ENCODE measurements at regions not wholly inside any gene's neighbourhood (a gene's known extent, or its start where the extent isn't known, plus 50 kb on each side); places are given as distances from the start of the nearest gene placed in this dataset.
"Not testable (repeated sequence)": the region's sequence is repeated elsewhere in the genome, so short reads cannot be mapped to it uniquely, and the experiment has no call there.

GRCh38 chr13:58488251-58488650 lies 856.7 kb downstream of the PCDH17 start:
- DNase-seq (ENCODE audit: low read depth), result no peak
- TF ChIP-seq CTCF (IDR thresholded peaks at IDR 0.05; ENCODE audit: control insufficient read depth, extremely low read depth, insufficient read depth), result no peak
- no peak overlapping the region for H3K4me3 ChIP-seq (ENCODE audit: low read depth, low read length)

- no peak for DNase-seq (ENCODE audit: low read depth)
- TF ChIP-seq CTCF (IDR thresholded peaks at IDR 0.05; ENCODE audit: control insufficient read depth, extremely low read depth, insufficient read depth), result no peak
- H3K4me3 ChIP-seq (ENCODE audit: low read depth, low read length), result no peak overlapping the region
These were observed 864.1 kb downstream of the PCDH17 start for GRCh38 chr13:58495668-58496067.

DNA sequence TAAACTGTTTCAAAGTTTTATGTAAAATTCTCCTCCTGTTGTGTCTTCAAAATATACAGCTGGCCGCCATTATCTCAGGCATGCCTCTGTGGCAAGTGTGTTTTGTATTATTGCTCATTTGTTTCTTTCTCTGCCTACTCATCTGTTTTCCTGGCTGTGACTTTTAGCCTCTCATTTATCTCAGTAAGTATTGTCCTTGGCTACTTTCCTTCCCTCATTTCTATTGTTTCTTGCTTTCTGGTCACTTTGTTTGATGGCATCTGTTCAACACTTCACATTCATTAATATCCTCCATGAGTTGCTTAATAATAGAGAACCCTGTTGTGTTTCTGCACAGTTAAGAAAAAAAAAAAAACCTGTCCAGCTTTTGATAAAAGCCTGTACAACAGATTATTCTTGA lies 869.4 kb downstream of the PCDH17 start:
- TF ChIP-seq CTCF (IDR thresholded peaks at IDR 0.05; ENCODE audit: control insufficient read depth, extremely low read depth, insufficient read depth), result no peak
- DNase-seq (ENCODE audit: low read depth), result no peak
- no peak overlapping the region for H3K4me3 ChIP-seq (ENCODE audit: low read depth, low read length)

- H3K4me3 ChIP-seq (ENCODE audit: low read depth, low read length); DNase-seq (ENCODE audit: low read depth): not testable (repeated sequence)
These were observed 872.7 kb downstream of the PCDH17 start for GRCh38 chr13:58504202-58504700.

- H3K4me3 ChIP-seq (ENCODE audit: low read depth, low read length); DNase-seq (ENCODE audit: low read depth): not testable (repeated sequence)
These were observed 873.8 kb downstream of the PCDH17 start for GRCh38 chr13:58505262-58505920.

GRCh38 chr13:58528351-58528750 lies 896.8 kb downstream of the PCDH17 start:
- H3K4me3 ChIP-seq (ENCODE audit: low read depth, low read length), result no peak overlapping the region
- no peak for TF ChIP-seq CTCF (IDR thresholded peaks at IDR 0.05; ENCODE audit: control insufficient read depth, extremely low read depth, insufficient read depth)
- DNase-seq (ENCODE audit: low read depth), result no peak

GRCh38 chr13:58531614-58532013 lies 900.1 kb downstream of the PCDH17 start:
- H3K4me3 ChIP-seq (ENCODE audit: low read depth, low read length), result no peak overlapping the region
- no peak for DNase-seq (ENCODE audit: low read depth)
- TF ChIP-seq CTCF (IDR thresholded peaks at IDR 0.05; ENCODE audit: control insufficient read depth, extremely low read depth, insufficient read depth), result no peak

GRCh38 chr13:58542530-58542929 lies 911.0 kb downstream of the PCDH17 start:
- TF ChIP-seq CTCF (IDR thresholded peaks at IDR 0.05; ENCODE audit: control insufficient read depth, extremely low read depth, insufficient read depth), result no peak
- H3K4me3 ChIP-seq (ENCODE audit: low read depth, low read length), result no peak overlapping the region
- DNase-seq (ENCODE audit: low read depth), result no peak

Data from LNCaP clone FGC (cell line).